ENCODE measurements at regions not wholly inside any gene's neighbourhood (a gene's known extent, or its start where the extent isn't known, plus 50 kb on each side); places are given as distances from the start of the nearest gene placed in this dataset.

- TF ChIP-seq POLR2A (IDR thresholded peaks at IDR 0.05): no peak
- TF ChIP-seq CTCF (IDR thresholded peaks at IDR 0.05): no peak
Measured at GRCh38 chr1:99531578-99532275, 114.2 kb upstream of the PALMD start.

GRCh38 chr1:99532276-99532580, 113.7 kb upstream of the PALMD start:
- peaks cover 0 to 27% (median 3%) of the 10 kb centered on the region in 3 donors for H3K4me1 ChIP-seq
- H3K27ac ChIP-seq: no peak overlapping the region
- no peaks in the 10 kb centered on the region for H3K9me3 ChIP-seq
- H3K27me3 ChIP-seq: no peaks in the 10 kb centered on the region
- TF ChIP-seq CTCF (IDR thresholded peaks at IDR 0.05) (no peak), POLR2A (IDR thresholded peaks at IDR 0.05) (no peak)
- no peak overlapping the region for H3K4me3 ChIP-seq
- no peak for DNase-seq
- intact Hi-C loops (cut with DNase I): no loop called here
- WGBS, 2 donors: 33 to 41% methylated on average over 1 of the region's 1 CpG
- no peaks in the 10 kb centered on the region for H3K36me3 ChIP-seq

More at GRCh38 chr1:99531578-99532275, 114.2 kb upstream of the PALMD start:
- Histone ChIP-seq H3K36me3 (no peaks in the 10 kb centered on the region), H3K27ac (no peak overlapping the region), H3K9me3 (no peaks in the 10 kb centered on the region), H3K27me3 (no peaks in the 10 kb centered on the region), H3K4me1 (peaks cover 0 to 27% (median 3%) of the 10 kb centered on the region in 3 donors), H3K4me3 (no peak overlapping the region)
- no peak for DNase-seq
- intact Hi-C loops (cut with DNase I): no loop called here
- WGBS, 2 donors: 87 to 91% methylated on average over 5 of the region's 5 CpGs

- peak overlapping the region in 2 of 4 donors; percentile 35 to 59 for H3K27ac ChIP-seq
- peaks cover 0 to 23% (median 3%) of the 10 kb centered on the region in 3 donors for H3K4me1 ChIP-seq
- 19 to 23% methylated on average over 9 of the region's 9 CpGs for WGBS, 2 donors
- intact Hi-C loops (cut with DNase I): no loop called here
- H3K4me3 ChIP-seq: no peak overlapping the region
- TF ChIP-seq CTCF (IDR thresholded peaks at IDR 0.05): no peak
- TF ChIP-seq POLR2A (IDR thresholded peaks at IDR 0.05): no peak
- no peaks in the 10 kb centered on the region for H3K9me3 ChIP-seq
- no peaks in the 10 kb centered on the region for H3K27me3 ChIP-seq
- DNase-seq: no peak
- no peaks in the 10 kb centered on the region for H3K36me3 ChIP-seq
Measured at GRCh38 chr1:99533909-99534637, 111.8 kb upstream of the PALMD start.

GRCh38 chr1:99534638-99534930, 111.3 kb upstream of the PALMD start:
- WGBS, 2 donors: 21 to 25% methylated on average over 1 of the region's 1 CpG
- H3K4me3 ChIP-seq: no peak overlapping the region
- H3K27me3 ChIP-seq: no peaks in the 10 kb centered on the region
- TF ChIP-seq POLR2A (IDR thresholded peaks at IDR 0.05) (no peak), CTCF (IDR thresholded peaks at IDR 0.05) (no peak)
- peaks cover 0 to 23% (median 3%) of the 10 kb centered on the region in 3 donors for H3K4me1 ChIP-seq
- H3K27ac ChIP-seq: peak overlapping the region in 2 of 4 donors; percentile 35 to 59
- H3K9me3 ChIP-seq: no peaks in the 10 kb centered on the region
- intact Hi-C loops (cut with DNase I): no loop called here
- no peaks in the 10 kb centered on the region for H3K36me3 ChIP-seq
- DNase-seq: no peak

- H3K27ac ChIP-seq: peak overlapping the region in 2 of 4 donors; percentile 35 to 59
- intact Hi-C loops (cut with DNase I): no loop called here
- no peaks in the 10 kb centered on the region for H3K27me3 ChIP-seq
- no peak overlapping the region for H3K4me3 ChIP-seq
- WGBS, 2 donors: 82 to 91% methylated on average over 7 of the region's 7 CpGs
- no peaks in the 10 kb centered on the region for H3K9me3 ChIP-seq
- H3K4me1 ChIP-seq: peaks cover 0 to 23% (median 3%) of the 10 kb centered on the region in 3 donors
- no peak for DNase-seq
- TF ChIP-seq CTCF (IDR thresholded peaks at IDR 0.05) (no peak), POLR2A (IDR thresholded peaks at IDR 0.05) (no peak)
- H3K36me3 ChIP-seq: no peaks in the 10 kb centered on the region
Measured at GRCh38 chr1:99535470-99536164, 110.3 kb upstream of the PALMD start.
